K562 (cell line): ENCODE measurements at regions not wholly inside any gene's neighbourhood (a gene's known extent, or its start where the extent isn't known, plus 50 kb on each side); places are given as distances from the start of the nearest gene placed in this dataset.
A peak's percentile ranks its signal among the peaks of the same experiment; 100 is the strongest.

Experiments
- ATF1 ChIP-seq, 2 experiments: fragments of 450-650 bp in 1 of 2; IDR thresholded peaks; 2 replicates each; pipeline ENCODE4 v1.6.1; 2016; ENCODE audit warnings: missing compliant biosample characterization in 1 of 2, missing genetic modification characterization in 1 of 2
- ATF7 ChIP-seq: fragments of 450-650 bp; IDR thresholded peaks from 2 replicates; pipeline ENCODE4 v1.7.1; 2014; ENCODE audit warnings: mild to moderate bottlenecking, moderate library complexity
- BRF1 ChIP-seq: IDR thresholded peaks from 3 replicates; pipeline ENCODE4 v1.6.1; 2011; ENCODE audit warnings: borderline replicate concordance, mild to moderate bottlenecking; ENCODE audit not compliant: insufficient read length; ENCODE audit errors: extremely low read depth
- ELF4 ChIP-seq: fragments of 450-650 bp; formaldehyde crosslinking; IDR thresholded peaks from 2 replicates; pipeline ENCODE4 v1.4.0; 2022; ENCODE audit warnings: missing genetic modification characterization
- EP300 ChIP-seq: IDR thresholded peaks from 2 replicates; pipeline ENCODE4 v1.6.1; 2012; ENCODE audit warnings: low read length, improper control_type of control experiment
- ETV6 ChIP-seq, 3 experiments: fragments of 150-350 bp in 1 of 3; sonication (generic) in 1 of 3; formaldehyde crosslinking in 1 of 3; IDR thresholded peaks; 2 replicates each; pipeline versions ENCODE4 v1.6.1 to v1.8.0; 2014 to 2022; ENCODE audit warnings: borderline replicate concordance in 2 of 3, low read depth in 2 of 3, antibody characterized with exemption in 1 of 3, low read length in 1 of 3, mild to moderate bottlenecking in 1 of 3, missing genetic modification reagents in 1 of 3
- FOS ChIP-seq: IDR thresholded peaks from 3 replicates; pipeline ENCODE4 v1.6.1; 2011; ENCODE audit not compliant: insufficient read length; ENCODE audit errors: extremely low read depth
- GTF2E2 ChIP-seq: fragments of 200-800 bp; sonication (Bioruptor generic); IDR thresholded peaks from 2 replicates; pipeline ENCODE4 v1.6.1; 2016; ENCODE audit warnings: missing genetic modification characterization, missing compliant biosample characterization
- KAT8 ChIP-seq: fragments of 450-650 bp; IDR thresholded peaks from 2 replicates; pipeline ENCODE4 v1.6.1; 2016; ENCODE audit warnings: low read depth, mild to moderate bottlenecking
- KDM5B ChIP-seq: fragments of 200-600 bp; sonication (generic); IDR thresholded peaks from 2 replicates; pipeline ENCODE4 v1.6.1; 2012; ENCODE audit warnings: low read depth, mild to moderate bottlenecking, moderate library complexity, low read length, control low read depth, inconsistent platforms; ENCODE audit not compliant: insufficient replicate concordance
- LARP7 ChIP-seq: fragments of 450-650 bp; IDR thresholded peaks from 2 replicates; pipeline ENCODE4 v1.6.1; 2016
- NELFE ChIP-seq: IDR thresholded peaks from 2 replicates; pipeline ENCODE4 v1.6.1; 2011; ENCODE audit warnings: mild to moderate bottlenecking; ENCODE audit not compliant: insufficient read depth, insufficient read length
- NR2F6 ChIP-seq: fragments of 450-650 bp; formaldehyde crosslinking; IDR thresholded peaks from 2 replicates; pipeline ENCODE4 v1.4.0; 2020; ENCODE audit warnings: mild to moderate bottlenecking
- RBM15 ChIP-seq: fragments of 200-400 bp; formaldehyde crosslinking; IDR thresholded peaks from 2 replicates; pipeline ENCODE4 v1.6.1; 2018; ENCODE audit warnings: mild to moderate bottlenecking, low read length, moderate library complexity; ENCODE audit not compliant: insufficient read depth
- SMARCA4 ChIP-seq: fragments of 450-650 bp; IDR thresholded peaks from 2 replicates; pipeline ENCODE4 v1.6.1; 2016
- STAG1 ChIP-seq: sonication (generic); formaldehyde crosslinking; IDR thresholded peaks from 2 replicates; pipeline ENCODE4 v1.5.0; 2020; ENCODE audit warnings: missing genetic modification reagents, borderline replicate concordance
- TCF3 ChIP-seq: sonication (generic); formaldehyde crosslinking; IDR thresholded peaks from 2 replicates; pipeline ENCODE4 v1.4.0; 2020; ENCODE audit warnings: mild to moderate bottlenecking, missing genetic modification reagents
- WHSC1 ChIP-seq: IDR thresholded peaks from one replicate; pipeline ENCODE4 v1.6.1; 2012; ENCODE audit warnings: low read length, control low read depth, inconsistent platforms
- ZBTB8A ChIP-seq: fragments of 450-650 bp; IDR thresholded peaks from 2 replicates; pipeline ENCODE4 v1.6.1; 2018; ENCODE audit warnings: mild to moderate bottlenecking, moderate library complexity; ENCODE audit not compliant: partially characterized antibody
- ZNF766 ChIP-seq: fragments of 200-800 bp; sonication (Bioruptor generic); conservative IDR thresholded peaks from 2 replicates; pipeline ENCODE4 v1.6.1; 2016; ENCODE audit warnings: missing genetic modification characterization, missing compliant biosample characterization
- ZNF778 ChIP-seq: fragments of 450-650 bp; formaldehyde crosslinking; IDR thresholded peaks from 2 replicates; pipeline ENCODE4 v1.4.0; 2020; ENCODE audit warnings: mild to moderate bottlenecking, moderate library complexity
- TF ChIP-seq, protein P1 (sequence below): sonication (generic); formaldehyde crosslinking; IDR thresholded peaks from 2 replicates; pipeline ENCODE4 v1.9.0; 2022; ENCODE audit warnings: mild to moderate bottlenecking, missing genetic modification reagents
- TF ChIP-seq, protein P2 (sequence below): IDR thresholded peaks from 2 replicates; pipeline ENCODE4 v1.6.1; 2016; ENCODE audit warnings: missing genetic modification characterization, missing compliant biosample characterization

GRCh38 chr6:27684264-27685211 lies 211.6 kb upstream of the ZNF184 start (continued):
- TF ChIP-seq ZNF766 (CRISPR knock-in tag) (no peak), ZBTB8A (peak; percentile 22), ATF1 (CRISPR knock-in tag; IDR thresholded peaks at IDR 0.05) (no peak), ATF1 (tag; IDR thresholded peaks at IDR 0.05) (peak; percentile 30; the same call in 1 of the 2 replicates), WHSC1 (no peak), TCF3 (CRISPR knock-in tag) (no peak), FOS (peak; percentile 9), ZNF778 (no peak), ATF7 (peak; percentile 64), LARP7 (no peak), KDM5B (no peak), ELF4 (CRISPR knock-in tag) (no peak), ETV6 (IDR thresholded peaks at IDR 0.05; ENCODE audit: borderline replicate concordance in 1 of 2, low read depth in 2 of 2, low read length in 1 of 2) (no peak), ETV6 (CRISPR knock-in tag; IDR thresholded peaks at IDR 0.05; ENCODE audit: borderline replicate concordance) (no peak), BRF1 (peak; percentile 45), NR2F6 (CRISPR knock-in tag) (peak; percentile 91; the same call in 1 of the 2 replicates), EP300 (peak; percentile 79), GTF2E2 (no peak), STAG1 (CRISPR knock-in tag) (no peak), RBM15 (no peak), KAT8 (no peak), NELFE (no peak), SMARCA4 (no peak)
- TF ChIP-seq, protein P1, sequence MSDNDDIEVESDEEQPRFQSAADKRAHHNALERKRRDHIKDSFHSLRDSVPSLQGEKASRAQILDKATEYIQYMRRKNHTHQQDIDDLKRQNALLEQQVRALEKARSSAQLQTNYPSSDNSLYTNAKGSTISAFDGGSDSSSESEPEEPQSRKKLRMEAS: no peak
- TF ChIP-seq, protein P2, sequence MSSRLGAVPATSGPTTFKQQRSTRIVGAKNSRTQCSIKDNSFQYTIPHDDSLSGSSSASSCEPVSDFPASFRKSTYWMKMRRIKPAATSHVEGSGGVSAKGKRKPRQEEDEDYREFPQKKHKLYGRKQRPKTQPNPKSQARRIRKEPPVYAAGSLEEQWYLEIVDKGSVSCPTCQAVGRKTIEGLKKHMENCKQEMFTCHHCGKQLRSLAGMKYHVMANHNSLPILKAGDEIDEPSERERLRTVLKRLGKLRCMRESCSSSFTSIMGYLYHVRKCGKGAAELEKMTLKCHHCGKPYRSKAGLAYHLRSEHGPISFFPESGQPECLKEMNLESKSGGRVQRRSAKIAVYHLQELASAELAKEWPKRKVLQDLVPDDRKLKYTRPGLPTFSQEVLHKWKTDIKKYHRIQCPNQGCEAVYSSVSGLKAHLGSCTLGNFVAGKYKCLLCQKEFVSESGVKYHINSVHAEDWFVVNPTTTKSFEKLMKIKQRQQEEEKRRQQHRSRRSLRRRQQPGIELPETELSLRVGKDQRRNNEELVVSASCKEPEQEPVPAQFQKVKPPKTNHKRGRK (tag): no peak
